ENCODE measurements at regions not wholly inside any gene's neighbourhood (a gene's known extent, or its start where the extent isn't known, plus 50 kb on each side); places are given as distances from the start of the nearest gene placed in this dataset.
A peak's percentile ranks its signal among the peaks of the same experiment; 100 is the strongest.

- peak overlapping the region; percentile 77 for H3K27ac Mint-ChIP-seq
- H3K4me3 Mint-ChIP-seq = peak overlapping the region; percentile 72
- DNase-seq (ENCODE audit: low spot score) = no peak
- H3K9me3 Mint-ChIP-seq = no peaks in the 10 kb centered on the region
- intact Hi-C loops (cut with micrococcal nuclease) = no loop called here
- peaks cover 5% of the 10 kb centered on the region for H3K36me3 Mint-ChIP-seq (ENCODE audit: low read depth)
- H3K27me3 Mint-ChIP-seq (ENCODE audit: insufficient read depth) = no peaks in the 10 kb centered on the region
- peaks cover 36% of the 10 kb centered on the region for H3K4me1 Mint-ChIP-seq (ENCODE audit: low read depth)
These were observed 50.4 kb upstream of the NFE2L3 start for GRCh38 chr7:26101361-26102151.

GRCh38 chr7:26102176-26102575 lies 49.8 kb upstream of the NFE2L3 start:
- Mint-ChIP-seq H3K27ac (no peak overlapping the region), H3K9me3 (no peaks in the 10 kb centered on the region), H3K27me3 (ENCODE audit: insufficient read depth) (no peaks in the 10 kb centered on the region), H3K4me1 (ENCODE audit: low read depth) (peaks cover 31% of the 10 kb centered on the region), H3K4me3 (peak overlapping the region; percentile 72), H3K36me3 (ENCODE audit: low read depth) (peaks cover 5% of the 10 kb centered on the region)
- no peak for DNase-seq (ENCODE audit: low spot score)
- intact Hi-C loops (cut with micrococcal nuclease) = no loop called here
